H9 (cell line): ENCODE measurements at regions not wholly inside any gene's neighbourhood (a gene's known extent, or its start where the extent isn't known, plus 50 kb on each side); places are given as distances from the start of the nearest gene placed in this dataset.
"Not testable (repeated sequence)": the region's sequence is repeated elsewhere in the genome, so short reads cannot be mapped to it uniquely, and the experiment has no call there.

Experiments used
- DNase-seq: peaks from one replicate; pipeline ENCODE4 v3.0.0-alpha.2; 2017
- H2AFZ ChIP-seq: one replicate; pipeline ENCODE4 v1.6.1; 2013; ENCODE audit warnings: mild to moderate bottlenecking, low read length, control low read depth, moderate library complexity
- H2AK5ac ChIP-seq: 2 replicates; pipeline ENCODE4 v1.6.1; 2013; ENCODE audit warnings: low read length, control low read depth, mixed read lengths; ENCODE audit not compliant: insufficient read length
- H2BK120ac ChIP-seq: one replicate; pipeline ENCODE4 v1.6.1; 2013; ENCODE audit warnings: low read depth, mild to moderate bottlenecking, low read length, control low read depth, inconsistent platforms; ENCODE audit not compliant: poor library complexity, severe bottlenecking
- H2BK12ac ChIP-seq: 2 replicates; pipeline ENCODE4 v1.6.1; 2013; ENCODE audit warnings: low read length, control low read depth, mixed read lengths, low read depth; ENCODE audit not compliant: insufficient read length
- H2BK15ac ChIP-seq: 2 replicates; pipeline ENCODE4 v1.6.1; 2013; ENCODE audit warnings: low read depth, low read length, control low read depth
- H2BK20ac ChIP-seq: one replicate; pipeline ENCODE4 v1.6.1; 2013; ENCODE audit warnings: low read depth, mild to moderate bottlenecking, low read length, control low read depth, inconsistent platforms; ENCODE audit not compliant: poor library complexity, severe bottlenecking
- H2BK5ac ChIP-seq: 2 replicates; pipeline ENCODE4 v1.6.1; 2013; ENCODE audit warnings: low read length, control low read depth, mixed read lengths; ENCODE audit not compliant: insufficient read length
- H3K14ac ChIP-seq: 2 replicates; pipeline ENCODE4 v1.6.1; 2013; ENCODE audit warnings: low read length, control low read depth; ENCODE audit not compliant: insufficient read depth
- H3K18ac ChIP-seq: 2 replicates; pipeline ENCODE4 v1.6.1; 2013; ENCODE audit warnings: low read depth, mild to moderate bottlenecking, mixed read lengths, low read length, control low read depth; ENCODE audit not compliant: insufficient read length
- H3K23ac ChIP-seq: 2 replicates; pipeline ENCODE4 v1.6.1; 2013; ENCODE audit warnings: low read length, control low read depth, mixed read lengths, low read depth; ENCODE audit not compliant: insufficient read length
- H3K23me2 ChIP-seq: 2 replicates; pipeline ENCODE4 v1.6.1; 2013; ENCODE audit warnings: low read depth, mild to moderate bottlenecking, mixed read lengths, low read length, control low read depth; ENCODE audit not compliant: insufficient read length, poor library complexity, severe bottlenecking
- H3K27ac ChIP-seq: 2 replicates; pipeline ENCODE4 v1.5.1; 2013; ENCODE audit warnings: low read length, control low read depth, mixed read lengths, low read depth; ENCODE audit not compliant: insufficient read length
- H3K27me3 ChIP-seq: 2 replicates; pipeline ENCODE4 v1.6.1; 2013; ENCODE audit warnings: low read length, control low read depth, inconsistent platforms; ENCODE audit not compliant: insufficient read depth
- H3K4ac ChIP-seq: 2 replicates; pipeline ENCODE4 v1.6.1; 2013; ENCODE audit warnings: low read depth, mild to moderate bottlenecking, control low read depth, inconsistent platforms, low read length, moderate library complexity
- H3K4me1 ChIP-seq: 2 replicates; pipeline ENCODE4 v1.6.1; 2013; ENCODE audit warnings: low read length, control low read depth, inconsistent platforms; ENCODE audit not compliant: insufficient read depth
- H3K4me2 ChIP-seq: 2 replicates; pipeline ENCODE4 v1.6.1; 2013; ENCODE audit warnings: low read length, control low read depth, mixed read lengths; ENCODE audit not compliant: insufficient read length, insufficient read depth
- H3K56ac ChIP-seq: 2 replicates; pipeline ENCODE4 v1.6.1; 2013; ENCODE audit warnings: low read depth, mild to moderate bottlenecking, mixed read lengths, low read length, control low read depth; ENCODE audit not compliant: insufficient read length
- H3K79me1 ChIP-seq: 2 replicates; pipeline ENCODE4 v1.6.1; 2013; ENCODE audit warnings: low read depth, mild to moderate bottlenecking, moderate library complexity, low read length, control low read depth, inconsistent platforms; ENCODE audit not compliant: insufficient read depth, poor library complexity, severe bottlenecking
- H3K79me2 ChIP-seq: 2 replicates; pipeline ENCODE4 v1.6.1; 2013; ENCODE audit warnings: low read length, control low read depth, inconsistent platforms; ENCODE audit not compliant: insufficient read depth
- H3K9ac ChIP-seq: 2 replicates; pipeline ENCODE4 v1.6.1; 2013; ENCODE audit warnings: low read length, control low read depth, mixed read lengths; ENCODE audit not compliant: insufficient read length; ENCODE audit errors: extremely low read depth
- H3K9me3 ChIP-seq: one replicate; pipeline ENCODE4 v1.6.1; 2013; ENCODE audit warnings: low read depth, low read length, inconsistent platforms; ENCODE audit not compliant: control insufficient read depth
- H3T11ph ChIP-seq: one replicate; pipeline ENCODE4 v1.6.1; 2013; ENCODE audit warnings: mild to moderate bottlenecking, low read length, control low read depth, inconsistent platforms
- H4K20me1 ChIP-seq: one replicate; pipeline ENCODE4 v1.6.1; 2013; ENCODE audit not compliant: control insufficient read depth, insufficient read length, insufficient read depth
- H4K5ac ChIP-seq: 2 replicates; pipeline ENCODE4 v1.6.1; 2013; ENCODE audit warnings: low read depth, mild to moderate bottlenecking, mixed read lengths, low read length, control low read depth; ENCODE audit not compliant: insufficient read length
- H4K8ac ChIP-seq: replicated peaks from 2 replicates; pipeline ENCODE4 v1.6.1; 2013; ENCODE audit warnings: low read length, control low read depth, mixed read lengths, low read depth; ENCODE audit not compliant: insufficient read length
- H4K91ac ChIP-seq: 2 replicates; pipeline ENCODE4 v1.6.1; 2013; ENCODE audit warnings: low read depth, mild to moderate bottlenecking, moderate library complexity, mixed read lengths, low read length, control low read depth; ENCODE audit not compliant: insufficient read length
- H3K27ac Mint-ChIP-seq, 3 experiments: 2 replicates in 2 of 3; 3 replicates in 1 of 3; pipeline ENCODE4 v1.8.0; 2020 to 2021; ENCODE audit warnings: mixed read lengths in 3 of 3, mild to moderate bottlenecking in 1 of 3, moderate library complexity in 1 of 3
- H3K27me3 Mint-ChIP-seq: 2 replicates; pipeline ENCODE4 v1.8.0; 2021; ENCODE audit warnings: low read depth, mild to moderate bottlenecking, moderate library complexity, mixed read lengths
- H3K36me3 Mint-ChIP-seq, 3 experiments: 2 replicates in 2 of 3; 3 replicates in 1 of 3; pipeline ENCODE4 v1.8.0; 2020 to 2021; ENCODE audit warnings: low read depth in 3 of 3, mixed read lengths in 3 of 3; ENCODE audit not compliant: insufficient read depth in 1 of 3
- H3K4me1 Mint-ChIP-seq, 2 experiments: 2 replicates each; pipeline ENCODE4 v1.8.0; 2020; ENCODE audit warnings: mixed read lengths in 2 of 2
- H3K4me3 Mint-ChIP-seq, 2 experiments: 2 replicates in 1 of 2; 3 replicates in 1 of 2; pipeline ENCODE4 v1.8.0; 2020 to 2021; ENCODE audit warnings: mild to moderate bottlenecking in 2 of 2, mixed read lengths in 2 of 2, moderate library complexity in 1 of 2
- H3K9me3 Mint-ChIP-seq, 2 experiments: 2 replicates in 1 of 2; 3 replicates in 1 of 2; pipeline ENCODE4 v1.8.0; 2020; ENCODE audit warnings: mild to moderate bottlenecking in 2 of 2, mixed read lengths in 2 of 2, moderate library complexity in 1 of 2
- WGBS: extraction: QIAGEN DNeasy Blood & Tissue Kit; methylation state at CpG from one replicate; pipeline ENCODE4 v1.1.7; 2013; ENCODE audit warnings: missing lambda C conversion rate, low lambda C conversion rate, mixed read lengths; ENCODE audit not compliant: insufficient read length; ENCODE audit errors: extremely low coverage; 5-methylcytosine and 5-hydroxymethylcytosine counted together
- TF ChIP-seq, protein P1 (sequence below): fragments of 200-600 bp; sonication (generic); conservative IDR thresholded peaks from 3 replicates; pipeline ENCODE4 v1.8.0; 2021; ENCODE audit warnings: antibody characterized with exemption, mild to moderate bottlenecking

- H3K27ac ChIP-seq = no peak overlapping the region
- H3K79me2 ChIP-seq = no peaks in the 10 kb centered on the region
- H3K23ac ChIP-seq = no peak overlapping the region
- Mint-ChIP-seq H3K9me3 (peaks cover 3 to 43% of the 10 kb centered on the region in 2 experiments; a peak in 4 of 5 replicates), H3K36me3 (peaks cover 0 to 3% (median 2%) of the 10 kb centered on the region in 3 experiments; a peak in 5 of 7 replicates), H3K4me3 (no peak overlapping the region), H3K27me3 (no peaks in the 10 kb centered on the region), H3K4me1 (no peaks in the 10 kb centered on the region), H3K27ac (no peak overlapping the region)
- no peaks in the 10 kb centered on the region for H3K23me2 ChIP-seq
- no peaks in the 10 kb centered on the region for H3K4me1 ChIP-seq
- no peak overlapping the region for H3T11ph ChIP-seq
- H2BK120ac ChIP-seq = no peak overlapping the region
- no peaks in the 10 kb centered on the region for H3K79me1 ChIP-seq
- H2AFZ ChIP-seq = no peak overlapping the region
- no peaks in the 10 kb centered on the region for H4K20me1 ChIP-seq
- TF ChIP-seq, protein P1, sequence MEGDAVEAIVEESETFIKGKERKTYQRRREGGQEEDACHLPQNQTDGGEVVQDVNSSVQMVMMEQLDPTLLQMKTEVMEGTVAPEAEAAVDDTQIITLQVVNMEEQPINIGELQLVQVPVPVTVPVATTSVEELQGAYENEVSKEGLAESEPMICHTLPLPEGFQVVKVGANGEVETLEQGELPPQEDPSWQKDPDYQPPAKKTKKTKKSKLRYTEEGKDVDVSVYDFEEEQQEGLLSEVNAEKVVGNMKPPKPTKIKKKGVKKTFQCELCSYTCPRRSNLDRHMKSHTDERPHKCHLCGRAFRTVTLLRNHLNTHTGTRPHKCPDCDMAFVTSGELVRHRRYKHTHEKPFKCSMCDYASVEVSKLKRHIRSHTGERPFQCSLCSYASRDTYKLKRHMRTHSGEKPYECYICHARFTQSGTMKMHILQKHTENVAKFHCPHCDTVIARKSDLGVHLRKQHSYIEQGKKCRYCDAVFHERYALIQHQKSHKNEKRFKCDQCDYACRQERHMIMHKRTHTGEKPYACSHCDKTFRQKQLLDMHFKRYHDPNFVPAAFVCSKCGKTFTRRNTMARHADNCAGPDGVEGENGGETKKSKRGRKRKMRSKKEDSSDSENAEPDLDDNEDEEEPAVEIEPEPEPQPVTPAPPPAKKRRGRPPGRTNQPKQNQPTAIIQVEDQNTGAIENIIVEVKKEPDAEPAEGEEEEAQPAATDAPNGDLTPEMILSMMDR = no peak
- no peak overlapping the region for H2AK5ac ChIP-seq
- H3K18ac ChIP-seq = no peak overlapping the region
- H3K4me2 ChIP-seq = no peak overlapping the region
- no peak for DNase-seq
- no peaks in the 10 kb centered on the region for H3K27me3 ChIP-seq
- no peaks in the 10 kb centered on the region for H3K9me3 ChIP-seq
- no peak overlapping the region for H4K91ac ChIP-seq
- H2BK15ac ChIP-seq = no peak overlapping the region
- no CpG with 5 or more reads among the region's 4 CpGs for WGBS
- H3K56ac ChIP-seq = no peak overlapping the region
- H2BK12ac ChIP-seq = no peak overlapping the region
- no peak overlapping the region for H4K8ac ChIP-seq
- H2BK20ac ChIP-seq = no peak overlapping the region
- no peak overlapping the region for H3K14ac ChIP-seq
- no peak overlapping the region for H3K4ac ChIP-seq
- no peak overlapping the region for H2BK5ac ChIP-seq
- H4K5ac ChIP-seq = no peak overlapping the region
- H3K9ac ChIP-seq = no peak overlapping the region
Observed at GRCh38 chrX:9403374-9403773, 61.5 kb upstream of the TBL1X start.

DNA sequence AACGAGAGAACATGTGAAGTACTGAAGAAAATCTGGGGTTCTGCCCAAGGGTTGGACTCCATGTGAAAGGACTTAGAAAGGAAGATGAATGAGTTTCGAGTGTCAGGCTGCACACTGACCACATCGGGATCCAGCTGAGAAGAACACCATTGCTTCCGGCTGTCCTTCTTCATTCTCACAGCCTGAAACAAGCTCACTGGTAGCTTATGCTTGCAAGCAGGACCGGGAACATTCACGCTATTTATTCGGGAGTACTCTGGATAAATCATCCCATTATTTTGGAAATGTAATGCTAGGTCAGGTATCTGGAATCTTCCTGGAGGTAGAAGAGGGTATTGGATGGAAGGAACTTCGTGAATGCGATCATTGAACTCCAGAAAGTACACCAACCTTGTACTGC is 59.2 kb upstream of the TBL1X start:
- not testable (repeated sequence) for H3K4me3 Mint-ChIP-seq, H4K8ac ChIP-seq, H3K23ac ChIP-seq, H3K18ac ChIP-seq, H3K27ac Mint-ChIP-seq, H3K14ac ChIP-seq, H3K27ac ChIP-seq, H2BK15ac ChIP-seq, H3K27me3 Mint-ChIP-seq, H4K5ac ChIP-seq, H3T11ph ChIP-seq, H3K9me3 ChIP-seq, H2BK12ac ChIP-seq, H3K4me1 Mint-ChIP-seq, H4K20me1 ChIP-seq, H4K91ac ChIP-seq, H3K4me1 ChIP-seq, H2BK5ac ChIP-seq, H3K4me2 ChIP-seq, H3K79me1 ChIP-seq, H2BK120ac ChIP-seq, H3K4ac ChIP-seq, H3K9ac ChIP-seq, H2AFZ ChIP-seq, H2BK20ac ChIP-seq, H3K56ac ChIP-seq, H3K23me2 ChIP-seq, H3K36me3 Mint-ChIP-seq, H2AK5ac ChIP-seq, H3K27me3 ChIP-seq, H3K79me2 ChIP-seq
- DNase-seq = peak; percentile 42
- no CpG with 5 or more reads among the region's 9 CpGs for whole genome bisulfite sequencing
- H3K9me3 Mint-ChIP-seq = peaks cover 8 to 41% of the 10 kb centered on the region in 2 experiments; a peak in 4 of 5 replicates
